Neural progenitor cell (in vitro differentiated cells): ENCODE measurements at regions not wholly inside any gene's neighbourhood (a gene's known extent, or its start where the extent isn't known, plus 50 kb on each side); places are given as distances from the start of the nearest gene placed in this dataset.

Experiments
- CTCF ChIP-seq: fragments of 200-600 bp; sonication (generic); IDR thresholded peaks from 2 replicates; pipeline ENCODE4 v1.5.1; 2017; ENCODE audit warnings: antibody characterized with exemption, mild to moderate bottlenecking
- EZH2 ChIP-seq: fragments of 200-600 bp; sonication (generic); IDR thresholded peaks from 2 replicates; pipeline ENCODE4 v1.6.1; 2017; ENCODE audit warnings: antibody characterized with exemption, mild to moderate bottlenecking, moderate library complexity

- TF ChIP-seq CTCF (no peak), EZH2 (no peak)
Measured at GRCh38 chr5:112473989-112474388, 54.9 kb upstream of the EPB41L4A start.
